ENCODE measurements at regions not wholly inside any gene's neighbourhood (a gene's known extent, or its start where the extent isn't known, plus 50 kb on each side); places are given as distances from the start of the nearest gene placed in this dataset.
"Not testable (repeated sequence)": the region's sequence is repeated elsewhere in the genome, so short reads cannot be mapped to it uniquely, and the experiment has no call there.

DNA sequence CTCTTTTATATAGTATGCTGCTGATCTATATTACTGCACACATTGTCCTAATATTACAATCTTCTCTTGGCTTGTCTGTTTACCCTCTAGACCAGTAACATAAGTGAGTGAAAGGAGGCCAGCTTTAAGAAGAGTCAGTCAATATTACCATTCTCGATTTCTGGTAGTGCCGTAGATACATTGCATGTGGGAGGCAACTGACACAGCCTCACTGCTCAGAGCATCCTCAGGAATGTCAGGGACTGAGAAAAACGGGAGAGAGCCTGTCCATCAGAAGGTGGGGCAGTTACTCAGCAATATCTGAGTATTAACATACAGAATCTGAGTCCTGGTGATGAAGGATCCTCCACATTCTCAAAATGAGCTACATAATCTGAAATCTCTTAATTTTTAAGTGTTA, 259.9 kb downstream of the GJA1 start:
- Histone ChIP-seq H3K27ac (no peak overlapping the region), H3K27me3 (replicated peaks; ENCODE audit: insufficient read depth) (no peaks in the 10 kb centered on the region), H3K4me3 (no peak overlapping the region), H3K79me2 (ENCODE audit: insufficient read depth) (no peaks in the 10 kb centered on the region), H3K36me3 (ENCODE audit: low read depth) (no peaks in the 10 kb centered on the region), H2AFZ (no peak overlapping the region), H3K9ac (no peak overlapping the region), H3K4me2 (ENCODE audit: unreplicated experiment) (no peak overlapping the region), H3F3A (ENCODE audit: insufficient read depth) (peaks cover 14% of the 10 kb centered on the region), H3K9me2 (ENCODE audit: insufficient read depth) (no peaks in the 10 kb centered on the region), H3K9me3 (ENCODE audit: low read depth) (no peaks in the 10 kb centered on the region), H3K4me1 (ENCODE audit: insufficient read depth) (peaks cover 26% of the 10 kb centered on the region), H4K20me1 (ENCODE audit: insufficient read depth) (no peaks in the 10 kb centered on the region)
- no peak for DNase-seq
- in situ Hi-C loops (cut with MboI): no loop called here
- whole genome bisulfite sequencing, 2 experiments (ENCODE audit: low coverage in 1 of 2, low lambda C conversion rate in 2 of 2, missing lambda C conversion rate in 2 of 2): 88 to 93% methylated on average over 3 of the region's 3 CpGs
- TF ChIP-seq EZH2 (IDR thresholded peaks at IDR 0.05; ENCODE audit: insufficient read depth, poor library complexity, severe bottlenecking) (no peak), EZH2phosphoT487 (IDR thresholded peaks at IDR 0.05; ENCODE audit: insufficient read depth, low read depth) (no peak)

DNA sequence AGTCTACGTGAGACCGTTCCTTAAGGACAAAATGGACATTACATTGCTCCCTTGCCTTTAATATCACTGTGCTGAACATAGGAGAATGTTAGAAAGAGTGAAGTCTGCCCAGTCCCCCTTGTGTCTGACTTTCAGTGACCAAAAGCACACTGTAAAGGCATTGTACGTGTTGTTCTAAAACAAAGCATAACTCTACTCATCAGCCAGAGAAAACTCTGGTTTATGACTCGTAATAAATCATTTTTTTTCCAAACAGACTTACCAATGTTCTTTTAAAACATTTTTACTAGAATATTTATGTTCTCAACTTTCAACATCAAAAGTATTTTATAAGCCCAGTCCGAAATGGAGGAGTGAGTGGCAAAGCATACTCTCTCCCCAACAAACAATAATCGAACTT, 262.5 kb downstream of the GJA1 start:
- no peak overlapping the region for H3K4me2 ChIP-seq (ENCODE audit: unreplicated experiment)
- H3K4me1 ChIP-seq (ENCODE audit: insufficient read depth): peaks cover 6% of the 10 kb centered on the region
- DNase-seq: no peak
- no peaks in the 10 kb centered on the region; the same call in 1 of the 2 replicates for H3K9me2 ChIP-seq (ENCODE audit: insufficient read depth)
- TF ChIP-seq EZH2phosphoT487 (IDR thresholded peaks at IDR 0.05; ENCODE audit: insufficient read depth, low read depth) (no peak), EZH2 (IDR thresholded peaks at IDR 0.05; ENCODE audit: insufficient read depth, poor library complexity, severe bottlenecking) (no peak)
- H3K27ac ChIP-seq: no peak overlapping the region
- no peaks in the 10 kb centered on the region for H4K20me1 ChIP-seq (ENCODE audit: insufficient read depth)
- H3K79me2 ChIP-seq (ENCODE audit: insufficient read depth): no peaks in the 10 kb centered on the region
- in situ Hi-C loops (cut with MboI): no loop called here
- no peak overlapping the region for H3K4me3 ChIP-seq
- H3K9me3 ChIP-seq (ENCODE audit: low read depth): no peaks in the 10 kb centered on the region
- no peaks in the 10 kb centered on the region for H3K36me3 ChIP-seq (ENCODE audit: low read depth)
- H3K9ac ChIP-seq: no peak overlapping the region
- 57 to 59% methylated on average over 6 of the region's 6 CpGs for WGBS, 2 experiments (ENCODE audit: low coverage in 1 of 2, low lambda C conversion rate in 2 of 2, missing lambda C conversion rate in 2 of 2)
- H3K27me3 ChIP-seq (replicated peaks; ENCODE audit: insufficient read depth): no peaks in the 10 kb centered on the region
- no peak overlapping the region for H2AFZ ChIP-seq
- no peaks in the 10 kb centered on the region for H3F3A ChIP-seq (ENCODE audit: insufficient read depth)

DNA sequence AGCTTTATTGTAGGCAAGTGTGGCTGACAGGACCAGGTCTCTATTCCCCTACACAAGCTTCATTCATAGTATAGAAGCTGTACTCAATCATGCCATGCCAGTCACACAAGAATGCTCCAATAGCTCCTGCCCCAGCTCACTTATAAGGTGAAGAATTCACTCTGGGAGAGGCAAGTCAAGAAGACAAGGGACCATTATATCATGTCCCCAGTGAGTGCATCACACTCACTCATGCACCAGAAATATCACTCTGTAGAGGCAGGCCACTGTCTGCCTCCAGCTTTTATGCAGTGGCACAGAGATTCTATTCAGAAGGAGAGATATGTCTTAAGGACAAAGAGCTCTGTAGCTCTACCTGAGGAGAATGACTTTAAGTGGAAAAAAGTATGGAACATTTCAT, 263.2 kb downstream of the GJA1 start:
- TF ChIP-seq EZH2 (IDR thresholded peaks at IDR 0.05; ENCODE audit: insufficient read depth, poor library complexity, severe bottlenecking): no peak
- TF ChIP-seq EZH2phosphoT487 (IDR thresholded peaks at IDR 0.05; ENCODE audit: insufficient read depth, low read depth): no peak
- no peak overlapping the region for H3K27ac ChIP-seq

DNA sequence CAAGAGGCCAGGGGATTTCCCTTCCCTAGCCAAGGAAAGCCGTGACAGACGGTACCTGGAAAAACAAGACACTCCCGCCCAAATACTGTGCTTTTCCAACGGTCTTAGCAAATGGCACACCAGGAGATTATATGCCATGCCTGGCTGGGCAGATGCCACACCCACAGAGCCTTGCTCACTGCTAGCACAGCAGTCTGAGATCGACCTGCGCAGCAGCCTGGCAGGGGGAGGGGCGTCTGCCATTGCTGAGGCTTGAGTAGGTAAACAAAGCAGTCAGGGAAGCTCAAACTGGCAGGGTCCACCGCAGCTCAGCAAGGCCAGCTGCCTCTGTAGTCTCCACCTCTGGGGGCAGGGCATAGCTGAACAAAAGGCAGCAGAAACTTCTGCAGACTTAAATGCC, 267.7 kb downstream of the GJA1 start:
- in situ Hi-C loops (cut with MboI); DNase-seq: not testable (repeated sequence)
- WGBS, 2 experiments (ENCODE audit: low coverage in 1 of 2, low lambda C conversion rate in 2 of 2, missing lambda C conversion rate in 2 of 2): 83 to 84% methylated on average over 8 of the region's 8 CpGs

More for the DNA sequence above, 263.2 kb downstream of the GJA1 start:
- in situ Hi-C loops (cut with MboI): no loop called here
- Histone ChIP-seq H3K4me2 (ENCODE audit: unreplicated experiment) (no peak overlapping the region), H2AFZ (no peak overlapping the region), H3K9me3 (ENCODE audit: low read depth) (no peaks in the 10 kb centered on the region), H3K4me3 (no peak overlapping the region), H3K9ac (no peak overlapping the region), H3K27me3 (replicated peaks; ENCODE audit: insufficient read depth) (no peaks in the 10 kb centered on the region), H3K4me1 (ENCODE audit: insufficient read depth) (peaks cover 6% of the 10 kb centered on the region), H3K79me2 (ENCODE audit: insufficient read depth) (no peaks in the 10 kb centered on the region), H3K36me3 (ENCODE audit: low read depth) (no peaks in the 10 kb centered on the region), H3K9me2 (ENCODE audit: insufficient read depth) (no peaks in the 10 kb centered on the region; the same call in 1 of the 2 replicates), H3F3A (ENCODE audit: insufficient read depth) (no peaks in the 10 kb centered on the region), H4K20me1 (ENCODE audit: insufficient read depth) (no peaks in the 10 kb centered on the region)
- DNase-seq: no peak

DNA sequence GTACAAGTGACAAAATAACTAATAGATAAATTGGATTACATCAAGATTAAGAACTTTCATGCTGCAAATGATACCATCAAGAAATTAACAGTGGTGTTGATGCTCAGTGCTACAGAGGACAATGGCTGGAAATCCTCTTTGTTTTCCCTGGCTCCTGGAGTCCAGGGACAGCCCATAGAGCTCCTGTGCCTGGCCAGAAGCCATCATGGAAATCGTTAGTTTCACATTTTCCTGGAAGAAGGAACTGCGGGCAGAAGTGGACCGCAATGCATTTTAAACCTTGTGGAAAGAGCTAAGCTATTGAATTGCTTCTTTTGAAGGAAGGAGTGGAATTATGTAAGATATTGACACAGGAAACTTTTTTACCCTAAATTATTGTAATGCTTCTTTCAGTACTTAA, 276.0 kb downstream of the GJA1 start:
- Histone ChIP-seq H3K9ac (no peak overlapping the region), H2AFZ (no peak overlapping the region), H3K4me2 (ENCODE audit: unreplicated experiment) (no peak overlapping the region), H3K27me3 (replicated peaks; ENCODE audit: insufficient read depth) (no peaks in the 10 kb centered on the region), H3F3A (ENCODE audit: insufficient read depth) (no peaks in the 10 kb centered on the region), H3K36me3 (ENCODE audit: low read depth) (no peaks in the 10 kb centered on the region), H3K9me3 (ENCODE audit: low read depth) (no peaks in the 10 kb centered on the region), H4K20me1 (ENCODE audit: insufficient read depth) (no peaks in the 10 kb centered on the region), H3K79me2 (ENCODE audit: insufficient read depth) (no peaks in the 10 kb centered on the region), H3K4me3 (no peak overlapping the region), H3K4me1 (ENCODE audit: insufficient read depth) (no peaks in the 10 kb centered on the region), H3K9me2 (ENCODE audit: insufficient read depth) (no peaks in the 10 kb centered on the region), H3K27ac (no peak overlapping the region)
- 76 to 81% methylated on average over 3 of the region's 3 CpGs for WGBS, 2 experiments (ENCODE audit: low coverage in 1 of 2, low lambda C conversion rate in 2 of 2, missing lambda C conversion rate in 2 of 2)
- in situ Hi-C loops (cut with MboI): no loop called here
- TF ChIP-seq EZH2phosphoT487 (IDR thresholded peaks at IDR 0.05; ENCODE audit: insufficient read depth, low read depth) (no peak), EZH2 (IDR thresholded peaks at IDR 0.05; ENCODE audit: insufficient read depth, poor library complexity, severe bottlenecking) (no peak)
- DNase-seq: no peak

More for the DNA sequence above, 267.7 kb downstream of the GJA1 start:
- H3K79me2 ChIP-seq (ENCODE audit: insufficient read depth); H3K4me3 ChIP-seq; H3K9me2 ChIP-seq (ENCODE audit: insufficient read depth); H2AFZ ChIP-seq; H3K9ac ChIP-seq; H3K4me1 ChIP-seq (ENCODE audit: insufficient read depth); H3K36me3 ChIP-seq (ENCODE audit: low read depth); H4K20me1 ChIP-seq (ENCODE audit: insufficient read depth); H3F3A ChIP-seq (ENCODE audit: insufficient read depth); H3K9me3 ChIP-seq (ENCODE audit: low read depth); H3K27ac ChIP-seq; H3K4me2 ChIP-seq (ENCODE audit: unreplicated experiment); H3K27me3 ChIP-seq (replicated peaks; ENCODE audit: insufficient read depth): not testable (repeated sequence)
